H1 (cell line): ENCODE measurements at regions not wholly inside any gene's neighbourhood (a gene's known extent, or its start where the extent isn't known, plus 50 kb on each side); places are given as distances from the start of the nearest gene placed in this dataset.

ENCODE experiments used
- CTCF ChIA-PET: fragments of 300-600 bp; sonication (Branson Sonifier 250); formaldehyde crosslinking; loops from one replicate; lab custom pipeline; 2021; ENCODE audit not compliant: partially characterized antibody; lab: Charles Lee
- POLR2A ChIA-PET: fragments of 300-600 bp; sonication (Branson Sonifier 250); formaldehyde crosslinking; loops from one replicate; lab custom pipeline; 2021; ENCODE audit warnings: inconsistent platforms; ENCODE audit not compliant: partially characterized antibody; lab: Charles Lee
- DNase-seq, 2 experiments: peaks; one replicate each; pipeline versions ENCODE4 v3.0.0 to v3.0.0-alpha.2; 2010 to 2022; ENCODE audit warnings: low spot score in 2 of 2, low read depth in 1 of 2, mixed read lengths in 1 of 2
- FAIRE-seq: peaks from 2 replicates; lab custom pipeline; 2011; peaks lifted over from hg19 to GRCh38; lab: Jason Lieb, UNC
- H2AFZ ChIP-seq: 2 replicates; pipeline ENCODE4 v1.8.1; 2012; ENCODE audit warnings: low read length, inconsistent platforms
- H2AK5ac ChIP-seq: 2 replicates; pipeline ENCODE4 v1.6.1; 2013; ENCODE audit warnings: low read depth, low read length
- H2BK120ac ChIP-seq: replicated peaks from 2 replicates; pipeline ENCODE3; 2013; ENCODE audit warnings: low read depth, low read length, inconsistent platforms
- H2BK12ac ChIP-seq: 2 replicates; pipeline ENCODE4 v1.6.1; 2013; ENCODE audit warnings: low read depth, low read length
- H2BK15ac ChIP-seq: 2 replicates; pipeline ENCODE4 v1.6.1; 2013; ENCODE audit warnings: low read length
- H2BK20ac ChIP-seq: 2 replicates; pipeline ENCODE4 v1.6.1; 2013; ENCODE audit warnings: low read length
- H2BK5ac ChIP-seq: 2 replicates; pipeline ENCODE4 v1.6.1; 2013; ENCODE audit warnings: low read depth, low read length
- H3K14ac ChIP-seq: 2 replicates; pipeline ENCODE4 v1.6.1; 2013; ENCODE audit warnings: inconsistent platforms; ENCODE audit not compliant: insufficient read length
- H3K18ac ChIP-seq: 2 replicates; pipeline ENCODE4 v1.6.1; 2013; ENCODE audit warnings: low read length; ENCODE audit errors: extremely low read depth
- H3K23ac ChIP-seq: 2 replicates; pipeline ENCODE4 v1.6.1; 2013; ENCODE audit warnings: inconsistent platforms; ENCODE audit not compliant: insufficient read length
- H3K23me2 ChIP-seq: 2 replicates; pipeline ENCODE4 v1.6.1; 2013; ENCODE audit warnings: low read depth, low read length
- H3K27ac ChIP-seq: 2 replicates; pipeline ENCODE4 v1.6.1; 2011; ENCODE audit warnings: low read depth, low read length, inconsistent platforms
- H3K27me3 ChIP-seq, 4 experiments: replicated peaks in 1 of 4; 1 replicate in 1 of 4; 2 replicates in 3 of 4; pipeline versions ENCODE4 v1.6.1 to v1.8.1; 2011 to 2013; ENCODE audit warnings: low read length in 3 of 4, mild to moderate bottlenecking in 3 of 4, inconsistent platforms in 2 of 4, mixed read lengths in 2 of 4, moderate library complexity in 1 of 4; ENCODE audit not compliant: control insufficient read depth in 3 of 4, insufficient read depth in 3 of 4; ENCODE audit errors: extremely low read depth in 1 of 4
- H3K36me3 ChIP-seq, 4 experiments: 2 replicates each; pipeline versions ENCODE4 v1.6.1 to v1.8.1; 2011 to 2013; ENCODE audit warnings: mild to moderate bottlenecking in 4 of 4, low read length in 3 of 4, moderate library complexity in 2 of 4, control low read depth in 1 of 4, inconsistent platforms in 1 of 4; ENCODE audit not compliant: insufficient read depth in 4 of 4, control insufficient read depth in 2 of 4
- H3K4ac ChIP-seq: replicated peaks from 2 replicates; pipeline ENCODE3; 2013; ENCODE audit warnings: low read length, low read depth, mixed read lengths, inconsistent platforms; ENCODE audit not compliant: insufficient read length
- H3K4me1 ChIP-seq, 4 experiments: replicated peaks in 1 of 4; 1 replicate in 1 of 4; 2 replicates in 3 of 4; pipeline versions ENCODE4 v1.6.1 to v1.8.1; 2011 to 2013; ENCODE audit warnings: low read length in 3 of 4, inconsistent platforms in 2 of 4, mixed read lengths in 1 of 4; ENCODE audit not compliant: insufficient read depth in 4 of 4, control insufficient read depth in 3 of 4
- H3K4me2 ChIP-seq, 2 experiments: 2 replicates each; pipeline versions ENCODE4 v1.6.1 to v1.8.1; 2011 to 2013; ENCODE audit warnings: low read depth in 2 of 2, low read length in 2 of 2, control low read depth in 1 of 2, inconsistent platforms in 1 of 2, mild to moderate bottlenecking in 1 of 2; ENCODE audit not compliant: insufficient read depth in 1 of 2
- H3K4me3 ChIP-seq, 4 experiments: fragments of 200-600, 300-600 bp in 1 of 4; sonication (generic), shearing (Covaris generic), sonication (Bioruptor Twin) in 1 of 4; 2 replicates each; pipeline versions ENCODE4 v1.5.1 to v1.8.1; 2011 to 2016; ENCODE audit warnings: low read length in 4 of 4, low read depth in 3 of 4, control low read depth in 2 of 4, inconsistent platforms in 2 of 4, mild to moderate bottlenecking in 2 of 4, mixed read lengths in 1 of 4, moderate library complexity in 1 of 4; ENCODE audit not compliant: insufficient read depth in 2 of 4; ENCODE audit errors: extremely low read depth in 1 of 4
- H3K56ac ChIP-seq: replicated peaks from 2 replicates; pipeline ENCODE3; 2013; ENCODE audit warnings: low read depth, mild to moderate bottlenecking, mixed read lengths, low read length, inconsistent platforms; ENCODE audit not compliant: insufficient read length
- H3K79me1 ChIP-seq: 2 replicates; pipeline ENCODE4 v1.6.1; 2013; ENCODE audit warnings: low read depth, low read length, control low read depth
- H3K79me2 ChIP-seq, 2 experiments: 2 replicates each; pipeline versions ENCODE4 v1.6.1 to v1.8.1; 2012 to 2013; ENCODE audit warnings: low read length in 2 of 2, mild to moderate bottlenecking in 2 of 2, inconsistent platforms in 1 of 2; ENCODE audit not compliant: insufficient read depth in 2 of 2, control insufficient read depth in 1 of 2
- H3K9ac ChIP-seq, 4 experiments: replicated peaks in 1 of 4; 1 replicate in 1 of 4; 2 replicates in 3 of 4; pipeline versions ENCODE4 v1.6.1 to v1.8.1; 2011 to 2013; ENCODE audit warnings: low read depth in 3 of 4, low read length in 3 of 4, control low read depth in 2 of 4, mild to moderate bottlenecking in 2 of 4, moderate library complexity in 2 of 4, inconsistent platforms in 1 of 4; ENCODE audit errors: extremely low read depth in 1 of 4
- H3K9me3 ChIP-seq, 2 experiments: 2 replicates each; pipeline versions ENCODE4 v1.6.1 to v1.8.1; 2012 to 2013; ENCODE audit warnings: mild to moderate bottlenecking in 2 of 2, moderate library complexity in 2 of 2, control low read depth in 1 of 2, inconsistent platforms in 1 of 2, low read depth in 1 of 2, low read length in 1 of 2, mixed read lengths in 1 of 2; ENCODE audit not compliant: insufficient read depth in 2 of 2
- H4K20me1 ChIP-seq, 2 experiments: replicated peaks in 1 of 2; 2 replicates each; pipeline versions ENCODE3 to v1.8.1; 2011 to 2013; ENCODE audit warnings: inconsistent platforms in 2 of 2, low read length in 2 of 2, mild to moderate bottlenecking in 1 of 2; ENCODE audit not compliant: insufficient read depth in 2 of 2, control insufficient read depth in 1 of 2
- H4K5ac ChIP-seq: 2 replicates; pipeline ENCODE4 v1.6.1; 2013; ENCODE audit warnings: low read length, low read depth, mixed read lengths, inconsistent platforms; ENCODE audit not compliant: insufficient read length
- H4K8ac ChIP-seq: 2 replicates; pipeline ENCODE4 v1.8.0; 2013; ENCODE audit warnings: mild to moderate bottlenecking, moderate library complexity, low read length, inconsistent platforms; ENCODE audit not compliant: insufficient read depth; ENCODE audit errors: extremely low read depth
- H4K91ac ChIP-seq: replicated peaks from 2 replicates; pipeline ENCODE3; 2013; ENCODE audit warnings: low read length, mixed read lengths, inconsistent platforms; ENCODE audit not compliant: insufficient read length
- ASH2L ChIP-seq: fragments of 200-600, 300-600 bp; sonication (generic); IDR thresholded peaks from one replicate; pipeline ENCODE4 v1.7.1; 2017; ENCODE audit warnings: low read length
- CBX5 ChIP-seq: fragments of 300-800, 300-1000 bp; sonication (generic); IDR thresholded peaks from 2 replicates; pipeline ENCODE4 v1.7.1; 2016; ENCODE audit warnings: antibody characterized with exemption, low read length, low read depth
- CEBPB ChIP-seq: IDR thresholded peaks from 2 replicates; pipeline ENCODE4 v1.6.1; 2012; ENCODE audit warnings: low read depth, low read length
- CREB1 ChIP-seq: IDR thresholded peaks from 2 replicates; pipeline ENCODE4 v1.6.1; 2012; ENCODE audit warnings: inconsistent platforms
- E2F6 ChIP-seq: IDR thresholded peaks from 2 replicates; pipeline ENCODE4 v1.6.1; 2012; ENCODE audit warnings: inconsistent platforms
- EGR1 ChIP-seq: IDR thresholded peaks from 2 replicates; pipeline ENCODE4 v1.6.1; 2011; ENCODE audit warnings: low read depth, low read length, borderline replicate concordance
- FOSL1 ChIP-seq: IDR thresholded peaks from 2 replicates; pipeline ENCODE4 v1.6.1; 2011; ENCODE audit warnings: mild to moderate bottlenecking, low read depth, low read length, moderate library complexity; ENCODE audit not compliant: insufficient read depth
- KDM5A ChIP-seq: fragments of 200-600 bp; IDR thresholded peaks from 2 replicates; pipeline ENCODE4 v1.7.1; 2012; ENCODE audit warnings: mild to moderate bottlenecking, low read length, inconsistent platforms, mixed read lengths
- RFX5 ChIP-seq: IDR thresholded peaks from 2 replicates; pipeline ENCODE4 v1.6.1; 2011; ENCODE audit warnings: low read depth, low read length, improper control_type of control experiment, borderline replicate concordance
- SAP30 ChIP-seq: fragments of 300-600 bp; sonication (generic); IDR thresholded peaks from 2 replicates; pipeline ENCODE4 v1.7.1; 2012; ENCODE audit warnings: low read length, moderate library complexity, mild to moderate bottlenecking, inconsistent platforms; ENCODE audit not compliant: insufficient read depth, insufficient replicate concordance
- SP1 ChIP-seq: IDR thresholded peaks from 2 replicates; pipeline ENCODE4 v1.6.1; 2011; ENCODE audit warnings: low read depth, low read length
- SP2 ChIP-seq: IDR thresholded peaks from 2 replicates; pipeline ENCODE4 v1.6.1; 2012; ENCODE audit warnings: mild to moderate bottlenecking, low read length, inconsistent platforms
- SP4 ChIP-seq: IDR thresholded peaks from 2 replicates; pipeline ENCODE4 v1.6.1; 2012; ENCODE audit warnings: low read length, inconsistent platforms
- TAF7 ChIP-seq: optimal IDR thresholded peaks from 2 replicates; pipeline ENCODE3; 2011; ENCODE audit warnings: low read depth, mild to moderate bottlenecking, inconsistent platforms, low read length, moderate library complexity, borderline replicate concordance
- TBP ChIP-seq: IDR thresholded peaks from 2 replicates; pipeline ENCODE4 v1.6.1; 2011; ENCODE audit warnings: low read depth, low read length, improper control_type of control experiment
- ZNF274 ChIP-seq: IDR thresholded peaks from 2 replicates; pipeline ENCODE4 v1.7.0; 2012; ENCODE audit warnings: low read length, borderline replicate concordance; ENCODE audit errors: extremely low read depth
- WGBS, 2 experiments: shearing (Covaris generic) in 1 of 2; methylation state at CpG; one replicate each; pipeline versions ENCODE4 v1.1.6 to v1.1.7; 2013 to 2015; ENCODE audit warnings: low lambda C conversion rate in 2 of 2, mixed read lengths in 2 of 2, inconsistent platforms in 1 of 2, low coverage in 1 of 2, missing lambda C conversion rate in 1 of 2; ENCODE audit not compliant: insufficient replicate concordance in 2 of 2, insufficient coverage in 1 of 2, insufficient read length in 1 of 2; ENCODE audit errors: extremely low coverage in 1 of 2, missing lambda C conversion rate in 1 of 2; 5-methylcytosine and 5-hydroxymethylcytosine counted together

GRCh38 chr12:75807494-75807893, 224.1 kb downstream of the PHLDA1 start:
- H4K91ac ChIP-seq: no peak overlapping the region
- no peak overlapping the region for H3K14ac ChIP-seq
- no peaks in the 10 kb centered on the region for H3K9me3 ChIP-seq
- H3K27ac ChIP-seq: no peak overlapping the region
- WGBS, 2 experiments: 88% methylated on average over 1 of the region's 1 CpG; no CpG with 5 or more reads in 1 of the 2 experiments
- no peak overlapping the region for H2AFZ ChIP-seq
- H3K79me1 ChIP-seq: no peaks in the 10 kb centered on the region
- H3K23ac ChIP-seq: no peak overlapping the region
- H2BK15ac ChIP-seq: no peak overlapping the region
- no peak overlapping the region for H4K8ac ChIP-seq
- H3K23me2 ChIP-seq: 0 out of 2 replicates have a peak, but pooled peaks cover 1% of the 10 kb centered on the region
- H2BK5ac ChIP-seq: no peak overlapping the region
- H3K4me1 ChIP-seq: peaks cover 2 to 13% (median 4%) of the 10 kb centered on the region in 4 experiments; a peak in 6 of 7 replicates
- no peak for DNase-seq
- H3K56ac ChIP-seq: no peak overlapping the region
- H3K79me2 ChIP-seq: no peaks in the 10 kb centered on the region
- H2AK5ac ChIP-seq: no peak overlapping the region
- H3K4ac ChIP-seq: no peak overlapping the region
- H3K4me2 ChIP-seq: no peak overlapping the region
- H2BK20ac ChIP-seq: no peak overlapping the region
- H3K4me3 ChIP-seq: no peak overlapping the region
- no peak overlapping the region for H2BK120ac ChIP-seq
- no peaks in the 10 kb centered on the region; a peak in 1 of 7 replicates for H3K27me3 ChIP-seq
- H4K5ac ChIP-seq: no peak overlapping the region
- no peak for FAIRE-seq
- no peaks in the 10 kb centered on the region for H3K36me3 ChIP-seq
- H2BK12ac ChIP-seq: no peak overlapping the region
- H4K20me1 ChIP-seq: no peaks in the 10 kb centered on the region
- H3K9ac ChIP-seq: no peak overlapping the region
- ChIA-PET POLR2A (no interaction called here), CTCF (no interaction called here)
- H3K18ac ChIP-seq: no peak overlapping the region
- TF ChIP-seq RFX5: no peak
- no peak for TF ChIP-seq SP1
- no peak for TF ChIP-seq KDM5A
- TF ChIP-seq EGR1: no peak
- no peak for TF ChIP-seq SAP30
- TF ChIP-seq TBP: no peak
- TF ChIP-seq FOSL1: no peak
- no peak for TF ChIP-seq ZNF274
- TF ChIP-seq SP2: no peak
- no peak for TF ChIP-seq CBX5
- no peak for TF ChIP-seq E2F6
- TF ChIP-seq CEBPB: no peak
- TF ChIP-seq CREB1: no peak
- no peak for TF ChIP-seq TAF7
- TF ChIP-seq SP4: no peak
- no peak for TF ChIP-seq ASH2L
